ENCODE measurements at regions not wholly inside any gene's neighbourhood (a gene's known extent, or its start where the extent isn't known, plus 50 kb on each side); places are given as distances from the start of the nearest gene placed in this dataset.

DNA sequence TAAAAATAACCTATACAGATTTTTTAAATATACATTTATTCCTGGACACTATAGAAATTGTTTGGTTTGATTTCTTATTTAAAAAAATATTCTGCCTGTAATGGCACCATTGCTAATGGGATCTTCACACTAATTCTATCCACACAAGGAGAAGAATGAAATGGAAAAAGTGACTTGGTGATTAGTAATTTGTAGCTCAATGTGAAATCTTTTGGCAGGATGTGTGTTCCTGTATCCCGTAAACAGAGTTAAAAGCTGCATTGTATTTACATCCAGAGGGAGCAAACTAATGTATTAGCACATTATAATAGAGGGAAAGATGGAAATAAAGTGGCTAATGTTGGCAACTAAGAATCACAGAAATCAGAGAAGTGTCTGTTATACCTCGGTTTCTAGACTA is 1455.3 kb upstream of the FLRT2 start:
- H3K27me3 ChIP-seq, result no peaks in the 10 kb centered on the region
- DNase-seq (ENCODE audit: low spot score in 2 of 2), result no peak
- H3K4me3 ChIP-seq, result no peak overlapping the region
- whole genome bisulfite sequencing, result 77% methylated on average over 2 of the region's 2 CpGs
- no peaks in the 10 kb centered on the region for H3K36me3 ChIP-seq
- no peaks in the 10 kb centered on the region for H3K4me1 ChIP-seq
- TF ChIP-seq POLR2AphosphoS5 (IDR thresholded peaks at IDR 0.05) (no peak), POLR2A (IDR thresholded peaks at IDR 0.05) (no peak), EP300 (IDR thresholded peaks at IDR 0.05) (no peak)
- TF ChIP-seq, protein P1, sequence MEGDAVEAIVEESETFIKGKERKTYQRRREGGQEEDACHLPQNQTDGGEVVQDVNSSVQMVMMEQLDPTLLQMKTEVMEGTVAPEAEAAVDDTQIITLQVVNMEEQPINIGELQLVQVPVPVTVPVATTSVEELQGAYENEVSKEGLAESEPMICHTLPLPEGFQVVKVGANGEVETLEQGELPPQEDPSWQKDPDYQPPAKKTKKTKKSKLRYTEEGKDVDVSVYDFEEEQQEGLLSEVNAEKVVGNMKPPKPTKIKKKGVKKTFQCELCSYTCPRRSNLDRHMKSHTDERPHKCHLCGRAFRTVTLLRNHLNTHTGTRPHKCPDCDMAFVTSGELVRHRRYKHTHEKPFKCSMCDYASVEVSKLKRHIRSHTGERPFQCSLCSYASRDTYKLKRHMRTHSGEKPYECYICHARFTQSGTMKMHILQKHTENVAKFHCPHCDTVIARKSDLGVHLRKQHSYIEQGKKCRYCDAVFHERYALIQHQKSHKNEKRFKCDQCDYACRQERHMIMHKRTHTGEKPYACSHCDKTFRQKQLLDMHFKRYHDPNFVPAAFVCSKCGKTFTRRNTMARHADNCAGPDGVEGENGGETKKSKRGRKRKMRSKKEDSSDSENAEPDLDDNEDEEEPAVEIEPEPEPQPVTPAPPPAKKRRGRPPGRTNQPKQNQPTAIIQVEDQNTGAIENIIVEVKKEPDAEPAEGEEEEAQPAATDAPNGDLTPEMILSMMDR (IDR thresholded peaks at IDR 0.05), result no peak
- no peaks in the 10 kb centered on the region for H3K9me3 ChIP-seq
- no peak overlapping the region for H3K27ac ChIP-seq

DNA sequence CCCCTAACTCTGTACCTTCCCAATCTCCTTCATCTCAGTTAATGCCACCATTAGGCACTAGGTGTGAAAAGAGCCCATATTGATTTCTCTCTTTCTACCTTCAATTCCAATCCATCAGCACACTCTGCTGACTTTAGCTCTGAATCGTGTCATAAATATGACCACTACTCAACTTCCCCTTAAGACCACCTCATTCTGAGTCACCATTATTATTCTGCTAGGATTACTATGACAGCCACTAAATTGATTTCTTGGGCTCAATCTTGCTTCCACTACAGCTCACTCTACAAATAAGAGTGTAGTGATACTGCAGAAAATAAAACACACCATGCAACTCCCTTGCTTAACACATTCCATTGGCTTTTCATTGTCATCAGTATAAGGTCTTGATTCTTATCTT is 1449.0 kb upstream of the FLRT2 start:
- no peaks in the 10 kb centered on the region for H3K9me3 ChIP-seq
- H3K27ac ChIP-seq, result no peak overlapping the region
- H3K27me3 ChIP-seq, result no peaks in the 10 kb centered on the region
- WGBS, result 97% methylated on average over 1 of the region's 1 CpG
- H3K36me3 ChIP-seq, result no peaks in the 10 kb centered on the region
- no peak overlapping the region for H3K4me3 ChIP-seq
- no peak for DNase-seq (ENCODE audit: low spot score in 2 of 2)
- TF ChIP-seq POLR2A (IDR thresholded peaks at IDR 0.05), result no peak
- TF ChIP-seq EP300 (IDR thresholded peaks at IDR 0.05), result no peak
- TF ChIP-seq, protein P1 (IDR thresholded peaks at IDR 0.05), result no peak
- TF ChIP-seq POLR2AphosphoS5 (IDR thresholded peaks at IDR 0.05), result no peak
- H3K4me1 ChIP-seq, result peaks cover 24% of the 10 kb centered on the region

DNA sequence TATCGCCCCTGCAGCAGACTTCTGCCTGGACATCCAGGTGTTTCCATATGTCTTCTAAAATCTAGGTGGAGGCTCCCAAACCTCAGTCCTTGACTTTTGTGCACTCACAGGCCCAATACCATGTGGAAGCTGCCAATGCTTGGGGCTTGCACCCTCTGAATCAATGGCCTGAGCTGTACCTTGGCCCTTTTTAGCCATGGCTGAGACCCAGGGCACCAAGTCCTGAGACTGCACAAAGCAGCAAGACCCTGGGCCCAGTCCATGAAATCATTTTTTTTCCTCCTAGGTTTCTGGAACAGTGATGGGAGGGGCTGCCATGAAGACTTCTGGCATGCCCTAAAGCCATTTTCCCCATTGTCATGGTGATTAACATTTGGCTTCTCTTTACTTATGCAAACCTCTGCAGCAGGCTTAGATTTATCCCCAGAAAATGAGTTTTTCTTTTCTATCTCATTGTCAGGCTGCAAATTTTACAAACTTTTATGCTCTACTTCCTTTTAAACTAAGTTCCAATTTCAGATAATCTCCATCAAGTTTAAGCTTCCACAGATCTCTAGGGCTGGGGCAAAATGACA is 1445.8 kb upstream of the FLRT2 start:
- Histone ChIP-seq H3K9me3 (no peaks in the 10 kb centered on the region), H3K27ac (no peak overlapping the region), H3K27me3 (no peaks in the 10 kb centered on the region), H3K4me3 (no peak overlapping the region), H3K4me1 (peaks cover 28% of the 10 kb centered on the region), H3K36me3 (no peaks in the 10 kb centered on the region)
- no peak for DNase-seq (ENCODE audit: low spot score in 2 of 2)
- no peak for TF ChIP-seq POLR2AphosphoS5 (IDR thresholded peaks at IDR 0.05)
- no peak for TF ChIP-seq POLR2A (IDR thresholded peaks at IDR 0.05)
- no peak for TF ChIP-seq EP300 (IDR thresholded peaks at IDR 0.05)
- TF ChIP-seq, protein P1 (IDR thresholded peaks at IDR 0.05), result no peak
- 100% methylated on average over 1 of the region's 1 CpG for WGBS

DNA sequence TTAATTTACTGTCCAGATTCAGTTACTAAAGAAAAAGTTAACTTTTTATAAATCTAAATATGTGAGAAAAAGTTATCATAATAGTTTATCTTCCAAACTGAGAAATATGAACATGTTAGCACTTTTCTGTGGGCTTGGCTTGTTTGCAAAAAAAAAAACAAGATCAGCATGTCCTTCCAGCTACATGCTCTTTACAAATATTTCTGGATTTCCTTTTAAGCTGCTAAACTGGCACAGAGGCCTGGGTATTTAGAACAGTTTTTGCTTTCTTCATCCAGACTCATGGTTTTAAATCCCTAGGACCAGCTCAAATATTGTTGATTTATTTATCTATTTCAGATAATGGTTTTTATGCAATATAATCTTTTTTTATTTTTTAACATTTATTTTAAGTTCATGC is 1444.5 kb upstream of the FLRT2 start:
- Histone ChIP-seq H3K36me3 (no peaks in the 10 kb centered on the region), H3K9me3 (no peaks in the 10 kb centered on the region), H3K27ac (no peak overlapping the region), H3K4me1 (peaks cover 28% of the 10 kb centered on the region), H3K27me3 (no peaks in the 10 kb centered on the region), H3K4me3 (no peak overlapping the region)
- no peak for DNase-seq (ENCODE audit: low spot score in 2 of 2)
- TF ChIP-seq POLR2AphosphoS5 (IDR thresholded peaks at IDR 0.05), result no peak
- TF ChIP-seq, protein P1 (IDR thresholded peaks at IDR 0.05), result no peak
- no peak for TF ChIP-seq EP300 (IDR thresholded peaks at IDR 0.05)
- no peak for TF ChIP-seq POLR2A (IDR thresholded peaks at IDR 0.05)

DNA sequence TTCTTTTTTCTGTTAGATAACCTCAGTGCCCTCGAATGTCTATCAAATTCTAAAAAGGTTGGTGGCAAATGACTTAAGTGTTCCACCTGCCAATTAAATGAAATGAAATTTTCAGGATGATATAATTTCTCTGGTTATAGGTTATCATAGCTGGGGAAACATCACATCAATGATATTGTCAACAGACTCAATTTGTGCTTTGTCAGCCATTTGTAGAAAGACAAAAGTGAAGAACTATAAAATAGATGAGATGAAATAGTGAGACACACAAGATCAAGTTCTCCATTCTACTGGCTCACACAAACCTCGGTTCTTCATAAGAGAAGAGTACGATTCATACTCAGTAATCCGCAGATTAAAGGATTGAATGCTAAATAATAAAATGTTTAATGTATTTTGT is 1443.2 kb upstream of the FLRT2 start:
- no peak for DNase-seq (ENCODE audit: low spot score in 2 of 2)
- Histone ChIP-seq H3K4me3 (no peak overlapping the region), H3K27me3 (no peaks in the 10 kb centered on the region), H3K36me3 (no peaks in the 10 kb centered on the region), H3K4me1 (peaks cover 28% of the 10 kb centered on the region), H3K9me3 (no peaks in the 10 kb centered on the region), H3K27ac (no peak overlapping the region)
- 94% methylated on average over 4 of the region's 4 CpGs for WGBS
- TF ChIP-seq EP300 (IDR thresholded peaks at IDR 0.05) (no peak), POLR2A (IDR thresholded peaks at IDR 0.05) (no peak), POLR2AphosphoS5 (IDR thresholded peaks at IDR 0.05) (no peak)
- TF ChIP-seq, protein P1 (IDR thresholded peaks at IDR 0.05), result no peak
